Activated CD4-positive, alpha-beta T cell treated with anti-CD3 and anti-CD28 coated beads, Interleukin-10, Interleukin-2, amounts not matched to agents 100 ng/mL and 50 ng/mL, durations not matched to agents 16 hours and 8 hours (primary cell): ENCODE measurements at regions not wholly inside any gene's neighbourhood (a gene's known extent, or its start where the extent isn't known, plus 50 kb on each side); places are given as distances from the start of the nearest gene placed in this dataset.

Source experiments
- DNase-seq: peaks from one replicate; pipeline ENCODE4 v3.0.0-alpha.2; 2020

DNA sequence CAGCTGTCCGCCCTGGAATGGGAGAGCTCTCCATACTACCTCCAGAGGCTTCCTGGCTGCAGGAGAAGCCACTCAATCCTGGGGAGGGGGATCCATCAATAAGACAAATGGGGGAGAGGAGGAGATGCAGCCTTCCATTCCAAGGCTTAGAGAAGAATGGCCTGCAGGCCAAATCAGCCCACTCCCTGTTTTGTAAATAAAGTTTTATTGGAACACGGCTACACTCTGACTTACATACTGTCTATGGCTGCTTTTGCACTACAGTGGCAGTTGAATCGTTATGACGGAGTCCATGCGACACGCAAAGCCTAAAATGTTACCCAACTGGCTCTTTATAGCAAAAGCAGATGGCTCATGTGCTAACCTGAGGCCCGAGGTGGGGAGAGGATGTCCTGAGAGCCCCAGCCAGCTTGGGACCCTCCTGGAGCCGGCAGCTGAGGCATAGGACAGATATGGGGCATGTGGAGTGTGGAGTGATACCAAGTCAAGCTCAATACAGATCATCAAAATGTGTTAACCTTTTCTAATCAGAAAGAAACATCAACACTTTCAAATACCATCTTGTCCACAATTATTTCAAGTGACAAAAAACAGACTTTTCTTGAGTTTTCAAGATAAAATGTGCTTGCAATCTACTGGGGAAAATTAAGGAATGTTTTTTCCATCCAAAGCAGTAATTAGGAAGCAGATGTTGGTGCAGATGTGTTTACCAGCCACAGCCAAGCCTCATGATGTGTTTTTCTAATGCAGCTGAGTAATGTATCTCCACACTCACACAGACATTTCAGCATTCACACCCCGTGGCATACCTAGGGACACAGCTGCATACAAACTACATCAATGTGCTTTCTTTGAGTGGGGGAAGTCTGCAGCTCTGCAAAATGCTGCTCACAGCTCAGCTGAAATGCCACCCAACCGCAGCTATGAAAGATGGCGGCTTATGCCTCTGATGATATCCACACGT is 181.6 kb downstream of the SHANK2 start:
- DNase-seq, result no peak

DNA sequence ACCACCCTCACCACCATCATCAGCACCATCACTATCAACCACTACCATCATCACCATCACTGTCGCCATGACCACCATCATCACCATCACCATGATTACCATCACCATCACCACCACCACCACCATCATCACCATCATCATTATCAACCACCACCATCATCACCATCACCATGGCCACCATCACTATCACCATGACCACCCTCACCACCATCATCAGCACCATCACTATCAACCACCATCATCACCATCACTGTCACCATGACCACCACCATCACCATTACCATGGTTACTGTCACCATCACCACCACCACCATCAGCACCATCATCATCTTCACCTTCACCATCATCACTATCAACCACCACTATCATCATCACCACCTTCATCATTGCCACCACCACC is 183.4 kb downstream of the SHANK2 start:
- DNase-seq, result no peak

DNA sequence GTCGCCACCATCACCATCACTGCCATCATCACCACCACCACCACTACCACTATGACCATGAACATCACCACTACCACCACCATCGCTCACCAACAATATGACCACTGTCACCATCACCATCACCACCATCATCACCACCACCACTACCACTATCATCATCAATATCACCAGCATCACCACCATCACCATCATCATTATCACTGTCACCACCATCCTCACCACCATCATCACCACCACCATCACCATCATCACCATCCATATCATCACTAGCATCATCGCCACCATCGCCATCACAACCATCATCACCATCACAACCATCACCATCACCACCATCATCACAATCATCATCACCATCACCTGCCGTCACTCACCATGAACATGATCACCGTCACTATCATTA is 184.6 kb downstream of the SHANK2 start:
- no peak for DNase-seq

DNA sequence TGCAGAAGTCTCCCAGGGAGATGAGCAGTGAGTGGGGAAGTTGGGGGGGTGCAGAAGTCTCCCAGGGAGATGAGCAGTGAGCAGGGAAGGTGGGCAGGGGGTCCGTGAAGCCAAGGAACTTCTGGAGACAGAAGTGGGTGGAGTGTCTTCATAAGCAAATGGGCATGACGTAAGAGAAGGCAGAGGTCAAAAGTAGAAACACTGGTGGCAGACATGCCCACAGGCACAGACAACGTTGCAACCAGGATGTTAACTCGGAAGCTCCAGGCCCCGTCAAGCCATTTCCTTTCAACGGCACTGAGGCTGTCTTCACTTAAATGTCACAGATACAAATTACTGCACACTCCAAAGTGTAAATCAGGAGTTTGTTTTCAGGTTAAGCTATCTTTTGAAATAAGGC is 186.1 kb downstream of the SHANK2 start:
- no peak for DNase-seq

- DNase-seq, result no peak
These were observed 186.5 kb downstream of the SHANK2 start for GRCh38 chr11:71065841-71066240.

GRCh38 chr11:71064702-71065515 is 187.5 kb downstream of the SHANK2 start:
- DNase-seq, result no peak

DNA sequence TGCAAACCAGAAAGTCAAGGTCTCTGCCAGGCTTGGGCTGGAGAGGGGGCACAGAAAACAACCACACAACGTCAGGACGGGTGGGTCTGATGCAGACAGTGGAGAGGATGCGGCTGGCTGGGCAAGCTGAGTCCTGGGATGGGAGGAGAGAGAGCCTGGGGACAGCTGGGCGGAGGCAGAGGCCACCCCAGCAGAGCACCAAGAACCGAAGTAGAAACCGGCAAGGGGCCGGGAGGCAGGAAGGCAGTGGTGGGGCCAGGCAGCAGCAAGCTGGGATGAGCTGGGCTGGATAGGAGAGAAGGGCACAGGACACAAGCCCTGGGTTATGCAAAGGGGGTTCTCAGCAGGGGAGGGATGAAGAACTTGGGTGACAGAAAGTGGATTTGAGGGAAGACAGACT is 188.2 kb downstream of the SHANK2 start:
- no peak for DNase-seq

GRCh38 chr11:71063129-71063528 is 189.2 kb downstream of the SHANK2 start:
- DNase-seq, result no peak

GRCh38 chr11:71062199-71062598 is 190.2 kb downstream of the SHANK2 start:
- DNase-seq, result no peak

DNA sequence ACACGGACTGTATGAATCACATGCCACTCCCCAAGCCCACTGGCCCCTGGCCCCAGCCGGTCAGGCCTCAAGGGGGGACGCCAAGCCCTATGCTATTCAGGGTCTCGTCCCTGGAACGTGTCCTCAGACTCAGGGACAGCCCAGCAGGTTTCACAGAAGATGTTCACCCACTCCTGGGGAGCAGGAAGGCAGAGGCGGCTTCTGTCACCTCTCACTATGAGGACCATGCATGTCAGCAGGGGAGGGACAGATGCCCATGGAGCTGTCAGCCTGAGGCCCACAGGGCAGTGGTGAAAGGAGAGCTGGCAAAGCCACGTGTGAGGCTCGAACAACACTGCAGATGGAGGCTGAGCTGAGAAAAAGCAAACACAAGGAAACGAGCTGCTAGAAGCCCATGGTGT is 192.0 kb downstream of the SHANK2 start:
- no peak for DNase-seq

DNA sequence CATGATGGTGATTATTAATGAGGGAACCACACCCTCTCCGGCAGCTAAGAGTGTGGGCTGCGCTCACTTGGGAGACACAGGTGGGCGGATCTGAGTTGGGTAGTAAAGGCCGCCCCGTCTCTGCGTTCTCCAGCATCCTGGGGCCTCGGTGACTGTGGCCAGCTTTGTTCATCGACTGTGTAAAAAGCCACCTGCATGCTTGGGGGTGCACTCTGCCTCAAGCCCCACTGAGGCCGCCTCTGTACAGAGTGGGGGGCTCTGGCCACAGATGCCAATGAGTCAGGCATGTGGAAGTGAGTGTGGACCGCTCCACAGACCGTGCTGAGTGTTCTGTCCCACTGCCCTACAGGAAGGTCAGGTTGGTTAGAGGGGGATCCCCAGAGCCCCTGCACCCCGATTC is 192.7 kb downstream of the SHANK2 start:
- DNase-seq, result no peak

- no peak for DNase-seq
These were observed 196.5 kb downstream of the SHANK2 start for GRCh38 chr11:71055925-71056324.
